Sigmoid colon (tissue), 6 donors: ENCODE measurements at regions not wholly inside any gene's neighbourhood (a gene's known extent, or its start where the extent isn't known, plus 50 kb on each side); places are given as distances from the start of the nearest gene placed in this dataset.

Source experiments
- DNase-seq: peaks from one replicate; pipeline ENCODE4 v3.0.0-alpha.2; 2019
- H3K27ac ChIP-seq, 4 donors: fragments of 200-600 bp; sonication (generic); one replicate each; pipeline ENCODE4 v1.5.1; 2016 to 2019; ENCODE audit warnings: mild to moderate bottlenecking in 1 of 4
- H3K27me3 ChIP-seq, 3 donors: fragments of 200-600 bp; sonication (generic); one replicate each; pipeline ENCODE4 v1.5.1; 2019; ENCODE audit warnings: mild to moderate bottlenecking in 1 of 3
- H3K36me3 ChIP-seq, 4 donors: fragments of 200-600 bp; sonication (generic); one replicate each; pipeline ENCODE4 v1.5.1; 2016 to 2019
- H3K4me1 ChIP-seq, 4 donors: fragments of 200-600 bp; sonication (generic); one replicate each; pipeline ENCODE4 v1.5.1; 2017 to 2019
- H3K4me3 ChIP-seq, 4 donors: fragments of 200-600 bp; sonication (generic); one replicate each; pipeline ENCODE4 v1.5.1; 2017 to 2019; ENCODE audit warnings: mild to moderate bottlenecking in 2 of 4, moderate library complexity in 1 of 4
- H3K9me3 ChIP-seq, 4 donors: fragments of 200-600 bp in 3 of 4; sonication (generic) in 3 of 4; one replicate each; pipeline versions ENCODE4 v1.5.1 to v1.6.1; 2013 to 2019
- EP300 ChIP-seq, 4 donors: sonication (generic); formaldehyde crosslinking; IDR thresholded peaks; one replicate each; pipeline ENCODE4 v1.6.1; 2017; ENCODE audit warnings: antibody characterized with exemption in 4 of 4
- POLR2A ChIP-seq, 2 donors: fragments of 450-650 bp; IDR thresholded peaks; one replicate each; pipeline ENCODE4 v1.6.1; 2016; ENCODE audit warnings: antibody characterized with exemption in 2 of 2, mild to moderate bottlenecking in 2 of 2, moderate library complexity in 2 of 2
- POLR2AphosphoS5 ChIP-seq, 4 donors: sonication (generic); formaldehyde crosslinking; IDR thresholded peaks; one replicate each; pipeline ENCODE4 v1.6.1; 2017; ENCODE audit warnings: antibody characterized with exemption in 4 of 4
- WGBS, 2 donors: extraction: QIAGEN DNeasy Blood & Tissue Kit; methylation state at CpG; one replicate each; pipeline ENCODE4 v1.1.7; 2013; 5-methylcytosine and 5-hydroxymethylcytosine counted together
- intact Hi-C: fragments of 100-400 bp; cut with DNase I; formaldehyde crosslinking; loops from one replicate; pipeline ENCODE4 v1.15.1; 2023
- TF ChIP-seq, protein P1 (sequence below), 4 experiments: fragments of 450-650 bp in 3 of 4; fragments of 200-600 bp in 1 of 4; IDR thresholded peaks; one replicate each; pipeline ENCODE4 v1.5.1; 2016 to 2019; ENCODE audit warnings: antibody characterized with exemption in 4 of 4, mild to moderate bottlenecking in 3 of 4, moderate library complexity in 2 of 4
- donor health status: healthy with polysubstance abuse.
- donor health status: healthy.

DNA sequence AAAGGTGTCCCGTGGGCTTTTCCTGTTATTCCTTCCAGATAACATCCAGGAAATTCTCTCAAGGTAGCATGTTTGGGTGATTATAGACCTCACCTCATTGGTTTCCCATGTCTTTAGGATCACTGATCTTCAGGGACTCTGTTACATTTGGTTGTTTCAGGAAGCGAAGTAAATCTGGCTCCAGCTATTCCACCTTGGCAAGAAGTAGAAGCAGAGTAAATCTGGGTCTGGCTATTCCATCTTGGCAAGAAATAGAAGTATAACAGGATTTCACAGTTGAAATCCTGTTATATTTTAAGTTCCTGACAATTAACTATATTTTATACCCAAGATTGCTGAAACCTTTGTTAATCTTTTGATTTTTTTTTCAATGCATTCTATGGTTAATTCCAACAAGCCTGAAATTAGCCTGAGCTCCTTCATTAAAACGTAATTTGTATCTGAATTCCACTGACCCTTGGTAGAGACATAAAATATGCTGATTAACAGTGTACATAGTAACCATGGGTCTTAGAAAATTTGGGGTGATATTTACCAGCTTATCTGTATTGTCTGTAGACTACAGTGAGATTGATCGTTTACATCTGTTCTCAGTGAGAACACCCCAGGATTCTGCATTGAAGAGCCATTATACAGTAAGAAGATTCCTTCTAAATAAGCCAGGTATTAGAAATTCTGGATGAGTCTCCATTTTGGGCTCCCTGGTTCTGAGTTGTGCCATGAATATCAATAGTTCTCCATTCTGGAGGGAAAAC, 267.6 kb upstream of the SLITRK6 start:
- H3K27ac ChIP-seq = no peak overlapping the region
- TF ChIP-seq, protein P1, sequence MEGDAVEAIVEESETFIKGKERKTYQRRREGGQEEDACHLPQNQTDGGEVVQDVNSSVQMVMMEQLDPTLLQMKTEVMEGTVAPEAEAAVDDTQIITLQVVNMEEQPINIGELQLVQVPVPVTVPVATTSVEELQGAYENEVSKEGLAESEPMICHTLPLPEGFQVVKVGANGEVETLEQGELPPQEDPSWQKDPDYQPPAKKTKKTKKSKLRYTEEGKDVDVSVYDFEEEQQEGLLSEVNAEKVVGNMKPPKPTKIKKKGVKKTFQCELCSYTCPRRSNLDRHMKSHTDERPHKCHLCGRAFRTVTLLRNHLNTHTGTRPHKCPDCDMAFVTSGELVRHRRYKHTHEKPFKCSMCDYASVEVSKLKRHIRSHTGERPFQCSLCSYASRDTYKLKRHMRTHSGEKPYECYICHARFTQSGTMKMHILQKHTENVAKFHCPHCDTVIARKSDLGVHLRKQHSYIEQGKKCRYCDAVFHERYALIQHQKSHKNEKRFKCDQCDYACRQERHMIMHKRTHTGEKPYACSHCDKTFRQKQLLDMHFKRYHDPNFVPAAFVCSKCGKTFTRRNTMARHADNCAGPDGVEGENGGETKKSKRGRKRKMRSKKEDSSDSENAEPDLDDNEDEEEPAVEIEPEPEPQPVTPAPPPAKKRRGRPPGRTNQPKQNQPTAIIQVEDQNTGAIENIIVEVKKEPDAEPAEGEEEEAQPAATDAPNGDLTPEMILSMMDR (IDR thresholded peaks at IDR 0.05) = no peak
- TF ChIP-seq EP300 (IDR thresholded peaks at IDR 0.05) (no peak), POLR2A (IDR thresholded peaks at IDR 0.05) (no peak), POLR2AphosphoS5 (IDR thresholded peaks at IDR 0.05) (no peak)
- 68 to 76% methylated on average over 4 of the region's 4 CpGs for WGBS, 2 donors
- H3K36me3 ChIP-seq = no peaks in the 10 kb centered on the region
- no peak overlapping the region for H3K4me3 ChIP-seq
- intact Hi-C loops = no loop called here
- H3K4me1 ChIP-seq = no peaks in the 10 kb centered on the region
- H3K27me3 ChIP-seq = no peaks in the 10 kb centered on the region
- no peak for DNase-seq
- no peaks in the 10 kb centered on the region for H3K9me3 ChIP-seq

DNA sequence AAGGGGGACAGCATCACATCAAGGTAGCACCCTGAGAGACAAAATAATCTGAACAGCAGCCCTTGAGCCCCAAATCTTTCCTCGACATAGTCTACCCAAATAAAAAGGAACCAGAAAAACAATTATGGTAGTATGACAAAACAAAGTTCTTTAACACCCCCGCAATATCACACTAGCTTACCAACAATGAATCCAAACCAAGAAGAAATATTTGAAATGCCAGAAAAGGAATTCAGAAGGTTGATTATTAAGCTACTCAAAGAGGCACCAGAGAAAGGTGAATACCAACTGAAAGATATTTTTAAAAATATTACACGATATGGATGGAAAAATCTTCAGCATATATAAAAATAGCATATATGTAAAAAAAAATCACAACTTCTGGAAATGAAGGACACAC, 252.9 kb upstream of the SLITRK6 start:
- no peaks in the 10 kb centered on the region for H3K36me3 ChIP-seq

DNA sequence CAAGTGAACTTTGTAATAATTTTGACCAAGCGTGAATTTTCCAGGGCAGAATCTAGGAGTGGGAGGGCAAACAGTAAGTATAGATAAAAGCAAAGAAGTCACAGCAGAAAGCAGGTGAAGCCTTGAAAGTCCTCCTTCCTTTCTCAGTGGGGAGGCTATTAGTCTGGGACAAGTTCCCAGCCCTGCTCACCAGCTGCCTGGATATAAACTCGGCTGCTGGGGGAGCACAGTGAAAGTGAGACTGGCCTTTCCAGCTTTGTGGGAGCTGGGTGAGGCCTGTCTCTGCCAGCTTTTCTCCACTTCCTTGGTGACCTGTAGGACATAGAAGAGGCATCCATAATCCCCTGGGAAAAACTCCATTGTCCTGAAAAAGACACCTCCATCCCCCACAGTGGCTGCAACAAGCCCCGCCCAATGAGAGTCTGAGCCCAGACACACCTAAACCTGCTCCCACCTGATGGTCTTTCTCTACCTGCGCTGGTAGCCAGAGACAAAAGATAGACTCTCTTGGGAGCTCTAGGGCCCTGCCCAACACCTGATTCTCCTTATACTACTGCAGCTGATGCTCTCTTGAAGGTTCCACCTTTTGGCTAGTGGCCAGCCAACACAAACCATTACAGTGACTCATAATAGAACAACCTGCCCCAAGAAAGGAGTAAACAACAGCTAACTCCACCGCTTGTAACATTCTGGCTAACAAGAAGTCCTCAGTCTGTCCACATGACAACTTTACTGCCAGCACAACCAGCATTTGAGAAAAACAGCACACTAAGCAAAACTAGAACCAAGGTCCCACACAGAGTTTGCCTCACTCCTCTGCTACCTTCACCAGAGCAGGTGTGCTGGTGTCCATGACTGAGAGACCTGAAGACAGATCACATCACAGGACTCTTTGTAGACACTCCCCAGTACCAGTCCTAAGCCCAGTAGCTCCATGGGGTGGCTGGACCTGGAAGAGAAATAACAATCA, 252.2 kb upstream of the SLITRK6 start:
- no peak overlapping the region for H3K27ac ChIP-seq
- no peak for DNase-seq
- 74 to 78% methylated on average over 5 of the region's 5 CpGs for WGBS, 2 donors
- H3K27me3 ChIP-seq = no peaks in the 10 kb centered on the region
- intact Hi-C loops = no loop called here
- H3K36me3 ChIP-seq = no peaks in the 10 kb centered on the region
- peaks cover 0 to 4% (median 0%) of the 10 kb centered on the region in 4 donors for H3K9me3 ChIP-seq
- H3K4me1 ChIP-seq = no peaks in the 10 kb centered on the region
- TF ChIP-seq, protein P1 (IDR thresholded peaks at IDR 0.05) = no peak
- no peak for TF ChIP-seq EP300 (IDR thresholded peaks at IDR 0.05)
- TF ChIP-seq POLR2AphosphoS5 (IDR thresholded peaks at IDR 0.05) = no peak
- no peak for TF ChIP-seq POLR2A (IDR thresholded peaks at IDR 0.05)
- no peak overlapping the region for H3K4me3 ChIP-seq

More for the DNA sequence above, 252.9 kb upstream of the SLITRK6 start:
- Histone ChIP-seq H3K27me3 (no peaks in the 10 kb centered on the region), H3K27ac (no peak overlapping the region), H3K9me3 (peaks cover 0 to 4% (median 0%) of the 10 kb centered on the region in 4 donors), H3K4me1 (no peaks in the 10 kb centered on the region), H3K4me3 (no peak overlapping the region)
- TF ChIP-seq EP300 (IDR thresholded peaks at IDR 0.05) = no peak
- TF ChIP-seq POLR2A (IDR thresholded peaks at IDR 0.05) = no peak
- no peak for TF ChIP-seq POLR2AphosphoS5 (IDR thresholded peaks at IDR 0.05)
- TF ChIP-seq, protein P1 (IDR thresholded peaks at IDR 0.05) = no peak
- WGBS, 2 donors = 79 to 88% methylated on average over 3 of the region's 3 CpGs
- intact Hi-C loops = no loop called here
- no peak for DNase-seq

DNA sequence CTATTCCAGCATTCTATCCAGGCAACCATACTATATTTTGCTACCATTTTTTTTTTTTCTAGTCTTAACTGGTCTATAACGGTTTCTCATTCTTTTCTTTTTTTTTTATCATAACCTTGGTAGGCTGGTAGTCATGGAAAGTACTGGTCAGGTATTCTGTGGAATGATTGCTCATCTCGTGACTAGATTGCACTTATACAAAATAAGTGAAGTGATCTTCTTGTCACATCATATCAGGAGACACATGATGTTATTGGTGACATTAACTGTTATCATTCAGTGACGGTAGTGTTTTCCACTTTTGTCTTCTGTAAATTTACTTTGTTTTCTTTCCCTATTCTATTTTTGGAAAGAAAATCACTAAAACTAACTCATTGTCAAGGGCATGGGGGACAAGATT, 239.3 kb upstream of the SLITRK6 start:
- intact Hi-C loops = no loop called here
- no peaks in the 10 kb centered on the region for H3K4me1 ChIP-seq
- WGBS, 2 donors = 59 to 79% methylated on average over 3 of the region's 3 CpGs

More for the DNA sequence above, 239.3 kb upstream of the SLITRK6 start:
- Histone ChIP-seq H3K4me3 (no peak overlapping the region), H3K27me3 (no peaks in the 10 kb centered on the region), H3K27ac (no peak overlapping the region), H3K36me3 (no peaks in the 10 kb centered on the region), H3K9me3 (no peaks in the 10 kb centered on the region)
- TF ChIP-seq, protein P1 (IDR thresholded peaks at IDR 0.05) = no peak
- TF ChIP-seq POLR2AphosphoS5 (IDR thresholded peaks at IDR 0.05) = no peak
- DNase-seq = no peak
